ENCODE measurements at regions not wholly inside any gene's neighbourhood (a gene's known extent, or its start where the extent isn't known, plus 50 kb on each side); places are given as distances from the start of the nearest gene placed in this dataset.
A peak's percentile ranks its signal among the peaks of the same experiment; 100 is the strongest.

- H3K4me1 Mint-ChIP-seq (ENCODE audit: unreplicated experiment), result no peaks in the 10 kb centered on the region
- peaks cover 4% of the 10 kb centered on the region for H3K27me3 Mint-ChIP-seq (ENCODE audit: unreplicated experiment)
- H3K9me3 Mint-ChIP-seq (ENCODE audit: unreplicated experiment), result no peaks in the 10 kb centered on the region
- TF ChIP-seq, protein P1, sequence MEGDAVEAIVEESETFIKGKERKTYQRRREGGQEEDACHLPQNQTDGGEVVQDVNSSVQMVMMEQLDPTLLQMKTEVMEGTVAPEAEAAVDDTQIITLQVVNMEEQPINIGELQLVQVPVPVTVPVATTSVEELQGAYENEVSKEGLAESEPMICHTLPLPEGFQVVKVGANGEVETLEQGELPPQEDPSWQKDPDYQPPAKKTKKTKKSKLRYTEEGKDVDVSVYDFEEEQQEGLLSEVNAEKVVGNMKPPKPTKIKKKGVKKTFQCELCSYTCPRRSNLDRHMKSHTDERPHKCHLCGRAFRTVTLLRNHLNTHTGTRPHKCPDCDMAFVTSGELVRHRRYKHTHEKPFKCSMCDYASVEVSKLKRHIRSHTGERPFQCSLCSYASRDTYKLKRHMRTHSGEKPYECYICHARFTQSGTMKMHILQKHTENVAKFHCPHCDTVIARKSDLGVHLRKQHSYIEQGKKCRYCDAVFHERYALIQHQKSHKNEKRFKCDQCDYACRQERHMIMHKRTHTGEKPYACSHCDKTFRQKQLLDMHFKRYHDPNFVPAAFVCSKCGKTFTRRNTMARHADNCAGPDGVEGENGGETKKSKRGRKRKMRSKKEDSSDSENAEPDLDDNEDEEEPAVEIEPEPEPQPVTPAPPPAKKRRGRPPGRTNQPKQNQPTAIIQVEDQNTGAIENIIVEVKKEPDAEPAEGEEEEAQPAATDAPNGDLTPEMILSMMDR (IDR thresholded peaks at IDR 0.05; ENCODE audit: unreplicated experiment), result no peak
- no peaks in the 10 kb centered on the region for H3K36me3 Mint-ChIP-seq (ENCODE audit: low read depth, unreplicated experiment)
- DNase-seq (ENCODE audit: low spot score), result no peak
- H3K4me3 Mint-ChIP-seq (ENCODE audit: unreplicated experiment), result no peak overlapping the region
- no peak overlapping the region for H3K27ac Mint-ChIP-seq (ENCODE audit: unreplicated experiment)
Measured at GRCh38 chr2:122512091-122512490, 756.6 kb downstream of the TSN start.

- H3K27ac Mint-ChIP-seq (ENCODE audit: unreplicated experiment), result no peak overlapping the region
- H3K27me3 Mint-ChIP-seq (ENCODE audit: unreplicated experiment), result peaks cover 4% of the 10 kb centered on the region
- no peaks in the 10 kb centered on the region for H3K9me3 Mint-ChIP-seq (ENCODE audit: unreplicated experiment)
- TF ChIP-seq, protein P1 (IDR thresholded peaks at IDR 0.05; ENCODE audit: unreplicated experiment), result no peak
- H3K4me3 Mint-ChIP-seq (ENCODE audit: unreplicated experiment), result no peak overlapping the region
- DNase-seq (ENCODE audit: low spot score), result no peak
- H3K4me1 Mint-ChIP-seq (ENCODE audit: unreplicated experiment), result no peaks in the 10 kb centered on the region
- H3K36me3 Mint-ChIP-seq (ENCODE audit: low read depth, unreplicated experiment), result no peaks in the 10 kb centered on the region
Measured at GRCh38 chr2:122514451-122514996, 759.1 kb downstream of the TSN start.

DNA sequence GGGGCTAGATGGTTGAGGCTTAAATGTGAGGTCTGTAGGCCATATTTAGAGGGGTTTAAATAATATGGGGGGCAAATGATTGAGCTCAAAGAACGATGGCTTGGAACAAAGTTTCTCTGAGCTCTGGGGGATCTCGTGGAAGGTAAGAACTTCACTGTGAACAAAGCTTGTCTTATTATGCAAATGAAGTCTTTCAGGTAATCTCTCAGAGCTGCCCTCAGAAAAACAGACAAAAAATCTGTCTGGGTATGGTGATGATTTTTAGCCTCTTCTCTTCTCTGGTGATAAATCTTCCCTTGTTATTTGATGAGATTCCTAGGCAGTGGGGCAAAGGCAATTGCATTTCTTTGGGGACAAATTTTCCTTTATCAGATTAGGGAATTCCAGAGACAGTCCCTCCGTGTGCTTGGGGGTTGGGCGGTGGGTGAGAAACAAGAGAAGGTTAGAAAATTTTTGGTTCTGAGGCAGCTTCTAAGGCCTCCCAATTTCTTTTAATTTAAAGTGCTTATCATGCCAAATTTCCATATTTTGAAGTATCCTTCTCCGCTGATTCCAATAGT lies 760.4 kb downstream of the TSN start:
- TF ChIP-seq, protein P1 (IDR thresholded peaks at IDR 0.05; ENCODE audit: unreplicated experiment), result no peak
- H3K9me3 Mint-ChIP-seq (ENCODE audit: unreplicated experiment), result no peaks in the 10 kb centered on the region
- no peak overlapping the region for H3K4me3 Mint-ChIP-seq (ENCODE audit: unreplicated experiment)
- no peaks in the 10 kb centered on the region for H3K4me1 Mint-ChIP-seq (ENCODE audit: unreplicated experiment)
- peaks cover 4% of the 10 kb centered on the region for H3K27me3 Mint-ChIP-seq (ENCODE audit: unreplicated experiment)
- H3K36me3 Mint-ChIP-seq (ENCODE audit: low read depth, unreplicated experiment), result no peaks in the 10 kb centered on the region
- no peak for DNase-seq (ENCODE audit: low spot score)
- no peak overlapping the region for H3K27ac Mint-ChIP-seq (ENCODE audit: unreplicated experiment)

DNA sequence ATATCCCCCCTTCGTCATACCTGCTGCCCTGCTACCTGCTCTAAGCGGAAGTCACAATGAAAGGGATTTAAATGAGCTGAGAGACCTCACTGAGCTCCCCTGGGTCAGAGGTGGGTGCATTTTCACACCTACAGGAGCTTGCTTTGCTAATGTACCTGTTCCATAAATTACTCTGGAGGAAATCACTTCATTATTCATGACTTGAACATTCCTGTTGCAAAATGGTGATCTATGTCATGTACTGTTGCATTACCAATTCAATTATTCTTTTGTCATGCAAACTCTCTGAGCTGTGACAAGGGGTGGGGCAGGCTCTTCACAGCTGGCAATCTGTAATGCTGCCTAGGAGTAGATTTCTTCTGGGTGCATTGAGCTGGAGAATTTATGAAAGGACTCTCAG lies 761.3 kb downstream of the TSN start:
- H3K4me1 Mint-ChIP-seq (ENCODE audit: unreplicated experiment), result no peaks in the 10 kb centered on the region
- DNase-seq (ENCODE audit: low spot score), result no peak
- TF ChIP-seq, protein P1 (IDR thresholded peaks at IDR 0.05; ENCODE audit: unreplicated experiment), result no peak
- no peaks in the 10 kb centered on the region for H3K36me3 Mint-ChIP-seq (ENCODE audit: low read depth, unreplicated experiment)
- peaks cover 2% of the 10 kb centered on the region for H3K27me3 Mint-ChIP-seq (ENCODE audit: unreplicated experiment)
- no peak overlapping the region for H3K4me3 Mint-ChIP-seq (ENCODE audit: unreplicated experiment)
- no peak overlapping the region for H3K27ac Mint-ChIP-seq (ENCODE audit: unreplicated experiment)
- H3K9me3 Mint-ChIP-seq (ENCODE audit: unreplicated experiment), result no peaks in the 10 kb centered on the region

GRCh38 chr2:122519366-122519765 lies 763.9 kb downstream of the TSN start:
- Mint-ChIP-seq H3K4me3 (ENCODE audit: unreplicated experiment) (no peak overlapping the region), H3K36me3 (ENCODE audit: low read depth, unreplicated experiment) (no peaks in the 10 kb centered on the region), H3K9me3 (ENCODE audit: unreplicated experiment) (no peaks in the 10 kb centered on the region), H3K27me3 (ENCODE audit: unreplicated experiment) (no peaks in the 10 kb centered on the region), H3K4me1 (ENCODE audit: unreplicated experiment) (no peaks in the 10 kb centered on the region), H3K27ac (ENCODE audit: unreplicated experiment) (no peak overlapping the region)
- DNase-seq (ENCODE audit: low spot score), result no peak
- TF ChIP-seq, protein P1 (IDR thresholded peaks at IDR 0.05; ENCODE audit: unreplicated experiment), result peak; percentile 33

All from endothelial cell (in vitro differentiated cells).